ENCODE measurements at regions not wholly inside any gene's neighbourhood (a gene's known extent, or its start where the extent isn't known, plus 50 kb on each side); places are given as distances from the start of the nearest gene placed in this dataset.

GRCh38 chr21:28834335-28835238 lies 158.1 kb downstream of the LTN1 start:
- no peak for DNase-seq (ENCODE audit: low read depth, low spot score)
- H3K4me3 ChIP-seq (ENCODE audit: low read depth, low read length): no peak overlapping the region
- no peak for TF ChIP-seq CTCF (IDR thresholded peaks at IDR 0.05; ENCODE audit: insufficient read depth, low read length, missing control alignments)
- CTCF ChIA-PET: interaction anchor here (0.6 to 1.2 kb wide), 3 partner anchors 11 to 662 kb away, joined by 3 read pairs; no protein-coding TSS in a partner anchor
- POLR2A ChIA-PET: no interaction called here

- no peak for DNase-seq (ENCODE audit: low read depth, low spot score)
- POLR2A ChIA-PET: no interaction called here
- no peak for TF ChIP-seq CTCF (IDR thresholded peaks at IDR 0.05; ENCODE audit: insufficient read depth, low read length, missing control alignments)
- no peak overlapping the region for H3K4me3 ChIP-seq (ENCODE audit: low read depth, low read length)
- CTCF ChIA-PET: interaction anchor here (0.6 to 1.2 kb wide), 3 partner anchors 10 to 661 kb away, joined by 3 read pairs; no protein-coding TSS in a partner anchor
Measured at GRCh38 chr21:28833609-28834008, 159.1 kb downstream of the LTN1 start.

- DNase-seq (ENCODE audit: low read depth, low spot score): no peak
- H3K4me3 ChIP-seq (ENCODE audit: low read depth, low read length): no peak overlapping the region
- ChIA-PET POLR2A (no interaction called here), CTCF (no interaction called here)
- no peak for TF ChIP-seq CTCF (IDR thresholded peaks at IDR 0.05; ENCODE audit: insufficient read depth, low read length, missing control alignments)
Measured at GRCh38 chr21:28833182-28833581, 159.5 kb downstream of the LTN1 start.

GRCh38 chr21:28832715-28833061 lies 160.0 kb downstream of the LTN1 start:
- DNase-seq (ENCODE audit: low read depth, low spot score): no peak
- POLR2A ChIA-PET: no interaction called here
- H3K4me3 ChIP-seq (ENCODE audit: low read depth, low read length): no peak overlapping the region
- CTCF ChIA-PET: no interaction called here
- TF ChIP-seq CTCF (IDR thresholded peaks at IDR 0.05; ENCODE audit: insufficient read depth, low read length, missing control alignments): no peak

GRCh38 chr21:28832013-28832714 lies 160.5 kb downstream of the LTN1 start:
- CTCF ChIA-PET: no interaction called here
- no peak for DNase-seq (ENCODE audit: low read depth, low spot score)
- H3K4me3 ChIP-seq (ENCODE audit: low read depth, low read length): no peak overlapping the region
- POLR2A ChIA-PET: no interaction called here
- no peak for TF ChIP-seq CTCF (IDR thresholded peaks at IDR 0.05; ENCODE audit: insufficient read depth, low read length, missing control alignments)

GRCh38 chr21:28828981-28829380 lies 163.7 kb downstream of the LTN1 start:
- H3K4me3 ChIP-seq (ENCODE audit: low read depth, low read length): no peak overlapping the region
- no peak for DNase-seq (ENCODE audit: low read depth, low spot score)
- ChIA-PET POLR2A (interaction anchor here (0.7 kb wide), 1 partner anchor 54 kb away, joined by 3 read pairs; no protein-coding TSS in a partner anchor), CTCF (no interaction called here)
- TF ChIP-seq CTCF (IDR thresholded peaks at IDR 0.05; ENCODE audit: insufficient read depth, low read length, missing control alignments): no peak

Measured in AG04449 (cell line).